H1 (cell line): ENCODE measurements at regions not wholly inside any gene's neighbourhood (a gene's known extent, or its start where the extent isn't known, plus 50 kb on each side); places are given as distances from the start of the nearest gene placed in this dataset.
A peak's percentile ranks its signal among the peaks of the same experiment; 100 is the strongest.

ENCODE experiments used
- CTCF ChIA-PET: fragments of 300-600 bp; sonication (Branson Sonifier 250); formaldehyde crosslinking; loops from one replicate; lab custom pipeline; 2021; ENCODE audit not compliant: partially characterized antibody; lab: Charles Lee
- POLR2A ChIA-PET: fragments of 300-600 bp; sonication (Branson Sonifier 250); formaldehyde crosslinking; loops from one replicate; lab custom pipeline; 2021; ENCODE audit warnings: inconsistent platforms; ENCODE audit not compliant: partially characterized antibody; lab: Charles Lee
- DNase-seq, 2 experiments: peaks; one replicate each; pipeline versions ENCODE4 v3.0.0 to v3.0.0-alpha.2; 2010 to 2022; ENCODE audit warnings: low spot score in 2 of 2, low read depth in 1 of 2, mixed read lengths in 1 of 2
- FAIRE-seq: peaks from 2 replicates; lab custom pipeline; 2011; peaks lifted over from hg19 to GRCh38; lab: Jason Lieb, UNC
- H2AFZ ChIP-seq: 2 replicates; pipeline ENCODE4 v1.8.1; 2012; ENCODE audit warnings: low read length, inconsistent platforms
- H2AK5ac ChIP-seq: 2 replicates; pipeline ENCODE4 v1.6.1; 2013; ENCODE audit warnings: low read depth, low read length
- H2BK120ac ChIP-seq: replicated peaks from 2 replicates; pipeline ENCODE3; 2013; ENCODE audit warnings: low read depth, low read length, inconsistent platforms
- H2BK12ac ChIP-seq: 2 replicates; pipeline ENCODE4 v1.6.1; 2013; ENCODE audit warnings: low read depth, low read length
- H2BK15ac ChIP-seq: 2 replicates; pipeline ENCODE4 v1.6.1; 2013; ENCODE audit warnings: low read length
- H2BK20ac ChIP-seq: 2 replicates; pipeline ENCODE4 v1.6.1; 2013; ENCODE audit warnings: low read length
- H2BK5ac ChIP-seq: 2 replicates; pipeline ENCODE4 v1.6.1; 2013; ENCODE audit warnings: low read depth, low read length
- H3K14ac ChIP-seq: 2 replicates; pipeline ENCODE4 v1.6.1; 2013; ENCODE audit warnings: inconsistent platforms; ENCODE audit not compliant: insufficient read length
- H3K18ac ChIP-seq: 2 replicates; pipeline ENCODE4 v1.6.1; 2013; ENCODE audit warnings: low read length; ENCODE audit errors: extremely low read depth
- H3K23ac ChIP-seq: 2 replicates; pipeline ENCODE4 v1.6.1; 2013; ENCODE audit warnings: inconsistent platforms; ENCODE audit not compliant: insufficient read length
- H3K23me2 ChIP-seq: 2 replicates; pipeline ENCODE4 v1.6.1; 2013; ENCODE audit warnings: low read depth, low read length
- H3K27ac ChIP-seq: 2 replicates; pipeline ENCODE4 v1.6.1; 2011; ENCODE audit warnings: low read depth, low read length, inconsistent platforms
- H3K27me3 ChIP-seq, 4 experiments: replicated peaks in 1 of 4; 1 replicate in 1 of 4; 2 replicates in 3 of 4; pipeline versions ENCODE4 v1.6.1 to v1.8.1; 2011 to 2013; ENCODE audit warnings: low read length in 3 of 4, mild to moderate bottlenecking in 3 of 4, inconsistent platforms in 2 of 4, mixed read lengths in 2 of 4, moderate library complexity in 1 of 4; ENCODE audit not compliant: control insufficient read depth in 3 of 4, insufficient read depth in 3 of 4; ENCODE audit errors: extremely low read depth in 1 of 4
- H3K36me3 ChIP-seq, 4 experiments: 2 replicates each; pipeline versions ENCODE4 v1.6.1 to v1.8.1; 2011 to 2013; ENCODE audit warnings: mild to moderate bottlenecking in 4 of 4, low read length in 3 of 4, moderate library complexity in 2 of 4, control low read depth in 1 of 4, inconsistent platforms in 1 of 4; ENCODE audit not compliant: insufficient read depth in 4 of 4, control insufficient read depth in 2 of 4
- H3K4ac ChIP-seq: replicated peaks from 2 replicates; pipeline ENCODE3; 2013; ENCODE audit warnings: low read length, low read depth, mixed read lengths, inconsistent platforms; ENCODE audit not compliant: insufficient read length
- H3K4me1 ChIP-seq, 4 experiments: replicated peaks in 1 of 4; 1 replicate in 1 of 4; 2 replicates in 3 of 4; pipeline versions ENCODE4 v1.6.1 to v1.8.1; 2011 to 2013; ENCODE audit warnings: low read length in 3 of 4, inconsistent platforms in 2 of 4, mixed read lengths in 1 of 4; ENCODE audit not compliant: insufficient read depth in 4 of 4, control insufficient read depth in 3 of 4
- H3K4me2 ChIP-seq, 2 experiments: 2 replicates each; pipeline versions ENCODE4 v1.6.1 to v1.8.1; 2011 to 2013; ENCODE audit warnings: low read depth in 2 of 2, low read length in 2 of 2, control low read depth in 1 of 2, inconsistent platforms in 1 of 2, mild to moderate bottlenecking in 1 of 2; ENCODE audit not compliant: insufficient read depth in 1 of 2
- H3K4me3 ChIP-seq, 4 experiments: fragments of 200-600, 300-600 bp in 1 of 4; sonication (generic), shearing (Covaris generic), sonication (Bioruptor Twin) in 1 of 4; 2 replicates each; pipeline versions ENCODE4 v1.5.1 to v1.8.1; 2011 to 2016; ENCODE audit warnings: low read length in 4 of 4, low read depth in 3 of 4, control low read depth in 2 of 4, inconsistent platforms in 2 of 4, mild to moderate bottlenecking in 2 of 4, mixed read lengths in 1 of 4, moderate library complexity in 1 of 4; ENCODE audit not compliant: insufficient read depth in 2 of 4; ENCODE audit errors: extremely low read depth in 1 of 4
- H3K56ac ChIP-seq: replicated peaks from 2 replicates; pipeline ENCODE3; 2013; ENCODE audit warnings: low read depth, mild to moderate bottlenecking, mixed read lengths, low read length, inconsistent platforms; ENCODE audit not compliant: insufficient read length
- H3K79me1 ChIP-seq: 2 replicates; pipeline ENCODE4 v1.6.1; 2013; ENCODE audit warnings: low read depth, low read length, control low read depth
- H3K79me2 ChIP-seq, 2 experiments: 2 replicates each; pipeline versions ENCODE4 v1.6.1 to v1.8.1; 2012 to 2013; ENCODE audit warnings: low read length in 2 of 2, mild to moderate bottlenecking in 2 of 2, inconsistent platforms in 1 of 2; ENCODE audit not compliant: insufficient read depth in 2 of 2, control insufficient read depth in 1 of 2
- H3K9ac ChIP-seq, 4 experiments: replicated peaks in 1 of 4; 1 replicate in 1 of 4; 2 replicates in 3 of 4; pipeline versions ENCODE4 v1.6.1 to v1.8.1; 2011 to 2013; ENCODE audit warnings: low read depth in 3 of 4, low read length in 3 of 4, control low read depth in 2 of 4, mild to moderate bottlenecking in 2 of 4, moderate library complexity in 2 of 4, inconsistent platforms in 1 of 4; ENCODE audit errors: extremely low read depth in 1 of 4
- H3K9me3 ChIP-seq, 2 experiments: 2 replicates each; pipeline versions ENCODE4 v1.6.1 to v1.8.1; 2012 to 2013; ENCODE audit warnings: mild to moderate bottlenecking in 2 of 2, moderate library complexity in 2 of 2, control low read depth in 1 of 2, inconsistent platforms in 1 of 2, low read depth in 1 of 2, low read length in 1 of 2, mixed read lengths in 1 of 2; ENCODE audit not compliant: insufficient read depth in 2 of 2
- H4K20me1 ChIP-seq, 2 experiments: replicated peaks in 1 of 2; 2 replicates each; pipeline versions ENCODE3 to v1.8.1; 2011 to 2013; ENCODE audit warnings: inconsistent platforms in 2 of 2, low read length in 2 of 2, mild to moderate bottlenecking in 1 of 2; ENCODE audit not compliant: insufficient read depth in 2 of 2, control insufficient read depth in 1 of 2
- H4K5ac ChIP-seq: 2 replicates; pipeline ENCODE4 v1.6.1; 2013; ENCODE audit warnings: low read length, low read depth, mixed read lengths, inconsistent platforms; ENCODE audit not compliant: insufficient read length
- H4K8ac ChIP-seq: 2 replicates; pipeline ENCODE4 v1.8.0; 2013; ENCODE audit warnings: mild to moderate bottlenecking, moderate library complexity, low read length, inconsistent platforms; ENCODE audit not compliant: insufficient read depth; ENCODE audit errors: extremely low read depth
- H4K91ac ChIP-seq: replicated peaks from 2 replicates; pipeline ENCODE3; 2013; ENCODE audit warnings: low read length, mixed read lengths, inconsistent platforms; ENCODE audit not compliant: insufficient read length
- BRCA1 ChIP-seq: IDR thresholded peaks from 2 replicates; pipeline ENCODE4 v1.6.1; 2012; ENCODE audit warnings: low read depth, low read length, improper control_type of control experiment
- CBX5 ChIP-seq: fragments of 300-800, 300-1000 bp; sonication (generic); IDR thresholded peaks from 2 replicates; pipeline ENCODE4 v1.7.1; 2016; ENCODE audit warnings: antibody characterized with exemption, low read length, low read depth
- CEBPB ChIP-seq: IDR thresholded peaks from 2 replicates; pipeline ENCODE4 v1.6.1; 2012; ENCODE audit warnings: low read depth, low read length
- EP300 ChIP-seq, 2 experiments: IDR thresholded peaks; 1 replicate in 1 of 2; 2 replicates in 1 of 2; pipeline ENCODE4 v1.6.1; 2011 to 2012; ENCODE audit warnings: low read depth in 2 of 2, low read length in 2 of 2, mild to moderate bottlenecking in 2 of 2, borderline replicate concordance in 1 of 2, inconsistent platforms in 1 of 2, moderate library complexity in 1 of 2
- GABPA ChIP-seq: IDR thresholded peaks from 2 replicates; pipeline ENCODE4 v1.6.1; 2011; ENCODE audit warnings: mild to moderate bottlenecking, low read length, moderate library complexity, borderline replicate concordance; ENCODE audit not compliant: insufficient read depth
- JUND ChIP-seq: IDR thresholded peaks from 2 replicates; pipeline ENCODE4 v1.6.1; 2011; ENCODE audit warnings: mild to moderate bottlenecking, improper control_type of control experiment, low read length
- POU5F1 ChIP-seq: IDR thresholded peaks from 2 replicates; pipeline ENCODE4 v1.6.1; 2011; ENCODE audit warnings: low read depth, mild to moderate bottlenecking, low read length, moderate library complexity
- RBBP5 ChIP-seq: IDR thresholded peaks from 2 replicates; pipeline ENCODE4 v1.7.1; 2012; ENCODE audit warnings: low read depth, mild to moderate bottlenecking, inconsistent platforms, low read length, moderate library complexity, borderline replicate concordance
- SIN3A ChIP-seq, 2 experiments: IDR thresholded peaks in 1 of 2; conservative IDR thresholded peaks in 1 of 2; 2 replicates each; pipeline ENCODE4 v1.6.1; 2011 to 2012; ENCODE audit warnings: low read length in 2 of 2, improper control_type of control experiment in 1 of 2, low read depth in 1 of 2, mild to moderate bottlenecking in 1 of 2
- WGBS, 2 experiments: shearing (Covaris generic) in 1 of 2; methylation state at CpG; one replicate each; pipeline versions ENCODE4 v1.1.6 to v1.1.7; 2013 to 2015; ENCODE audit warnings: low lambda C conversion rate in 2 of 2, mixed read lengths in 2 of 2, inconsistent platforms in 1 of 2, low coverage in 1 of 2, missing lambda C conversion rate in 1 of 2; ENCODE audit not compliant: insufficient replicate concordance in 2 of 2, insufficient coverage in 1 of 2, insufficient read length in 1 of 2; ENCODE audit errors: extremely low coverage in 1 of 2, missing lambda C conversion rate in 1 of 2; 5-methylcytosine and 5-hydroxymethylcytosine counted together
- TF ChIP-seq, protein P1 (sequence below): IDR thresholded peaks from 2 replicates; pipeline ENCODE4 v1.6.1; 2011; ENCODE audit warnings: low read length, improper control_type of control experiment

DNA sequence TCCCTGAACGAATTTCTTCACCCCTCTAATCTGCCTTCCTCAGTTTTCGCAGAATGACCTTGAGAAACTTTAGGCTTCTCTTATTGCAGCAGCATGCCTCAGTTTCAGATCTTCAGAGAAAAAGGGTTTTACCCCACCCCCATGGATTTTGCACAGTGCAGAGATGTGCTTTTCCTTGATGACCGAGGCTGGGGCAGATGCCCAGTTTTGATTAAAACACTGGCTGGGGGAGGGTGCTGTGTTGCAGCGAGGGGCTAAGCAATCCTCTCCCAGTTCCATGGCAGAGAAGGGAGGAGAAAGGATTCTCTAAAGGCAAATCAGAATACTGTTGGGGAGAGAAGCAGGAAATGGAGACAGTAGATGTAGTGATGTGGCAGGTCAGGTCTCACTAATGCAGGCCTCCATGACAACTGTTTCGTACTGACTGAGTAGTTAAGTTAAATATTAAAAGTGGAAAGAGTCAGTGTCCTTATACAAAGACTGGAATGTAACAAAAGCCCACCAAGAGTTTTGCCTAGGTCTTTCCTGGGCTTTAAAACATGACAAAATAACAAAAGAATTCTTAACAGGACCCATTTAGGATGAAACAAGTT, 50.8 kb upstream of the PDZD8 start:
- peak overlapping the region in 1 of 2 experiments; percentile 19; a peak in 1 of 4 replicates for H3K4me2 ChIP-seq
- no peak overlapping the region for H3K4me3 ChIP-seq
- WGBS, 2 experiments: 77% methylated on average over 5 of the region's 5 CpGs; no CpG with 5 or more reads in 1 of the 2 experiments
- no peaks in the 10 kb centered on the region for H3K36me3 ChIP-seq
- no peak overlapping the region for H2BK15ac ChIP-seq
- H4K91ac ChIP-seq: no peak overlapping the region
- H3K9ac ChIP-seq: no peak overlapping the region
- no peak overlapping the region for H3K23ac ChIP-seq
- no peaks in the 10 kb centered on the region for H3K79me1 ChIP-seq
- H3K27ac ChIP-seq: no peak overlapping the region
- ChIA-PET POLR2A (interaction anchor here (1.7 kb wide), 1 partner anchor 50 kb away, joined by 3 read pairs; no protein-coding TSS in a partner anchor), CTCF (interaction anchor here (1.2 to 9.8 kb wide), 6 partner anchors 17 to 209 kb away, joined by 3 to 132 read pairs (median 6); no protein-coding TSS in a partner anchor)
- no peaks in the 10 kb centered on the region for H3K79me2 ChIP-seq
- H3K27me3 ChIP-seq: no peaks in the 10 kb centered on the region
- no peak overlapping the region for H2AK5ac ChIP-seq
- H3K9me3 ChIP-seq: no peaks in the 10 kb centered on the region; a peak in 1 of 4 replicates
- H4K20me1 ChIP-seq: no peaks in the 10 kb centered on the region
- no peak overlapping the region for H4K8ac ChIP-seq
- no peak overlapping the region for H4K5ac ChIP-seq
- no peak overlapping the region for H3K14ac ChIP-seq
- no peak overlapping the region; the same call in 1 of the 2 replicates for H2BK12ac ChIP-seq
- DNase-seq (no peak), FAIRE-seq (no peak)
- H3K18ac ChIP-seq: no peak overlapping the region
- no peaks in the 10 kb centered on the region for H3K23me2 ChIP-seq
- TF ChIP-seq, protein P1, sequence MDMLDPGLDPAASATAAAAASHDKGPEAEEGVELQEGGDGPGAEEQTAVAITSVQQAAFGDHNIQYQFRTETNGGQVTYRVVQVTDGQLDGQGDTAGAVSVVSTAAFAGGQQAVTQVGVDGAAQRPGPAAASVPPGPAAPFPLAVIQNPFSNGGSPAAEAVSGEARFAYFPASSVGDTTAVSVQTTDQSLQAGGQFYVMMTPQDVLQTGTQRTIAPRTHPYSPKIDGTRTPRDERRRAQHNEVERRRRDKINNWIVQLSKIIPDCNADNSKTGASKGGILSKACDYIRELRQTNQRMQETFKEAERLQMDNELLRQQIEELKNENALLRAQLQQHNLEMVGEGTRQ: no peak
- TF ChIP-seq GABPA (no peak), POU5F1 (no peak), SIN3A (conservative IDR thresholded peaks at IDR 0.05 in 1 of 2, IDR thresholded peaks at IDR 0.05 in 1 of 2; ENCODE audit: low read depth in 1 of 2, low read length in 2 of 2) (no peak), CEBPB (no peak), RBBP5 (no peak), JUND (no peak), EP300 (IDR thresholded peaks at IDR 0.05; ENCODE audit: borderline replicate concordance in 1 of 2, low read depth in 2 of 2, low read length in 2 of 2) (no peak), BRCA1 (no peak), CBX5 (no peak)
- H3K4ac ChIP-seq: no peak overlapping the region
- H3K56ac ChIP-seq: no peak overlapping the region
- peaks cover 5 to 13% (median 7%) of the 10 kb centered on the region in 4 experiments; a peak in 6 of 7 replicates for H3K4me1 ChIP-seq
- no peak overlapping the region for H2BK5ac ChIP-seq
- H2BK120ac ChIP-seq: no peak overlapping the region
- no peak overlapping the region for H2AFZ ChIP-seq
- H2BK20ac ChIP-seq: no peak overlapping the region
